ENCODE measurements at regions not wholly inside any gene's neighbourhood (a gene's known extent, or its start where the extent isn't known, plus 50 kb on each side); places are given as distances from the start of the nearest gene placed in this dataset.

DNA sequence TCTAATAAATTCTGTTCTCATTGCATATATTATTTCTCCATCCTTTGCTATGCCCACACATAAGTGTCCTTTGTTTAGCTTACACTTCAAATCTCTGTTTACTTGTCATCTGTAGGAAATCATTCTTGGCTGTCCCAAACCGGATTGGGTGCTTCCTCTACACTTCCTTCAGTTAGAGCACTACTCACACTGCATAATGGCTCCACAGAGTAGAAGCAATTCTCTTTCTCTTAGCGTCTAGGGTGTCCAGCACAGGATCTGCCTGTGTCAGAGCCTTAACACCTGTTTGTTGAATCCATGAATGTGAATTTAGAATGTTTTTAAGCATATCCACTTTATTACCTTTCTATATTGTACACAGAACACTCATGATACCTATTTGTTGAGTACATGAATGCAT, 87.0 kb upstream of the BMP2 start:
- H3K4me3 ChIP-seq = no peak overlapping the region
- no peaks in the 10 kb centered on the region for H3K27me3 ChIP-seq (replicated peaks in 1 of 7)
- H3K9me3 ChIP-seq = no peaks in the 10 kb centered on the region
- intact Hi-C loops (cut with DNase I; ENCODE audit: low total_unique reads) = no loop called here
- H3K4me1 ChIP-seq = no peaks in the 10 kb centered on the region
- H3K36me3 ChIP-seq = no peaks in the 10 kb centered on the region
- DNase-seq = no peak
- 24 to 29% (median 28%) methylated on average over 2 of the region's 2 CpGs for WGBS, 5 donors
- TF ChIP-seq POLR2A (IDR thresholded peaks at IDR 0.05) (no peak), POLR2AphosphoS5 (IDR thresholded peaks at IDR 0.05) (no peak)
- TF ChIP-seq, protein P1, sequence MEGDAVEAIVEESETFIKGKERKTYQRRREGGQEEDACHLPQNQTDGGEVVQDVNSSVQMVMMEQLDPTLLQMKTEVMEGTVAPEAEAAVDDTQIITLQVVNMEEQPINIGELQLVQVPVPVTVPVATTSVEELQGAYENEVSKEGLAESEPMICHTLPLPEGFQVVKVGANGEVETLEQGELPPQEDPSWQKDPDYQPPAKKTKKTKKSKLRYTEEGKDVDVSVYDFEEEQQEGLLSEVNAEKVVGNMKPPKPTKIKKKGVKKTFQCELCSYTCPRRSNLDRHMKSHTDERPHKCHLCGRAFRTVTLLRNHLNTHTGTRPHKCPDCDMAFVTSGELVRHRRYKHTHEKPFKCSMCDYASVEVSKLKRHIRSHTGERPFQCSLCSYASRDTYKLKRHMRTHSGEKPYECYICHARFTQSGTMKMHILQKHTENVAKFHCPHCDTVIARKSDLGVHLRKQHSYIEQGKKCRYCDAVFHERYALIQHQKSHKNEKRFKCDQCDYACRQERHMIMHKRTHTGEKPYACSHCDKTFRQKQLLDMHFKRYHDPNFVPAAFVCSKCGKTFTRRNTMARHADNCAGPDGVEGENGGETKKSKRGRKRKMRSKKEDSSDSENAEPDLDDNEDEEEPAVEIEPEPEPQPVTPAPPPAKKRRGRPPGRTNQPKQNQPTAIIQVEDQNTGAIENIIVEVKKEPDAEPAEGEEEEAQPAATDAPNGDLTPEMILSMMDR (IDR thresholded peaks at IDR 0.05 in 8 of 11, conservative IDR thresholded peaks at IDR 0.05 in 3 of 11) = no peak
- no peak overlapping the region for H3K27ac ChIP-seq

GRCh38 chr20:6679086-6679485, 88.4 kb upstream of the BMP2 start:
- Histone ChIP-seq H3K36me3 (no peaks in the 10 kb centered on the region), H3K4me3 (no peak overlapping the region)
- intact Hi-C loops (cut with DNase I; ENCODE audit: low total_unique reads) = no loop called here

GRCh38 chr20:6678101-6678500, 89.4 kb upstream of the BMP2 start:
- TF ChIP-seq, protein P1 (IDR thresholded peaks at IDR 0.05 in 8 of 11, conservative IDR thresholded peaks at IDR 0.05 in 3 of 11) = no peak
- no peak for TF ChIP-seq POLR2AphosphoS5 (IDR thresholded peaks at IDR 0.05)
- no peak for TF ChIP-seq POLR2A (IDR thresholded peaks at IDR 0.05)
- DNase-seq = no peak
- no peaks in the 10 kb centered on the region for H3K4me1 ChIP-seq
- H3K27me3 ChIP-seq (replicated peaks in 1 of 7) = no peaks in the 10 kb centered on the region
- H3K36me3 ChIP-seq = no peaks in the 10 kb centered on the region
- WGBS, 5 donors = 79 to 96% (median 91%) methylated on average over 1 of the region's 1 CpG
- H3K27ac ChIP-seq = no peak overlapping the region
- H3K9me3 ChIP-seq = no peaks in the 10 kb centered on the region
- intact Hi-C loops (cut with DNase I; ENCODE audit: low total_unique reads) = no loop called here
- no peak overlapping the region for H3K4me3 ChIP-seq

More at GRCh38 chr20:6679086-6679485, 88.4 kb upstream of the BMP2 start:
- Histone ChIP-seq H3K4me1 (no peaks in the 10 kb centered on the region), H3K9me3 (no peaks in the 10 kb centered on the region), H3K27ac (no peak overlapping the region), H3K27me3 (replicated peaks in 1 of 7) (no peaks in the 10 kb centered on the region)
- TF ChIP-seq, protein P1 (IDR thresholded peaks at IDR 0.05 in 8 of 11, conservative IDR thresholded peaks at IDR 0.05 in 3 of 11) = no peak
- TF ChIP-seq POLR2AphosphoS5 (IDR thresholded peaks at IDR 0.05) = no peak
- no peak for TF ChIP-seq POLR2A (IDR thresholded peaks at IDR 0.05)
- WGBS, 5 donors = 65 to 86% (median 70%) methylated on average over 2 of the region's 2 CpGs
- no peak for DNase-seq

GRCh38 chr20:6674831-6675230, 92.7 kb upstream of the BMP2 start:
- Histone ChIP-seq H3K27me3 (replicated peaks in 1 of 7) (no peaks in the 10 kb centered on the region), H3K4me3 (no peak overlapping the region), H3K9me3 (peaks cover 0 to 6% (median 0%) of the 10 kb centered on the region in 8 donors), H3K27ac (no peak overlapping the region), H3K4me1 (no peaks in the 10 kb centered on the region), H3K36me3 (no peaks in the 10 kb centered on the region)
- TF ChIP-seq POLR2AphosphoS5 (IDR thresholded peaks at IDR 0.05) = no peak
- no peak for TF ChIP-seq POLR2A (IDR thresholded peaks at IDR 0.05)
- TF ChIP-seq, protein P1 (IDR thresholded peaks at IDR 0.05 in 8 of 11, conservative IDR thresholded peaks at IDR 0.05 in 3 of 11) = no peak
- WGBS, 5 donors = 38 to 83% (median 44%) methylated on average over 1 of the region's 1 CpG
- no peak for DNase-seq
- intact Hi-C loops (cut with DNase I; ENCODE audit: low total_unique reads) = no loop called here

All from spleen (tissue), 11 donors.